ENCODE measurements at regions not wholly inside any gene's neighbourhood (a gene's known extent, or its start where the extent isn't known, plus 50 kb on each side); places are given as distances from the start of the nearest gene placed in this dataset.
A peak's percentile ranks its signal among the peaks of the same experiment; 100 is the strongest.

DNA sequence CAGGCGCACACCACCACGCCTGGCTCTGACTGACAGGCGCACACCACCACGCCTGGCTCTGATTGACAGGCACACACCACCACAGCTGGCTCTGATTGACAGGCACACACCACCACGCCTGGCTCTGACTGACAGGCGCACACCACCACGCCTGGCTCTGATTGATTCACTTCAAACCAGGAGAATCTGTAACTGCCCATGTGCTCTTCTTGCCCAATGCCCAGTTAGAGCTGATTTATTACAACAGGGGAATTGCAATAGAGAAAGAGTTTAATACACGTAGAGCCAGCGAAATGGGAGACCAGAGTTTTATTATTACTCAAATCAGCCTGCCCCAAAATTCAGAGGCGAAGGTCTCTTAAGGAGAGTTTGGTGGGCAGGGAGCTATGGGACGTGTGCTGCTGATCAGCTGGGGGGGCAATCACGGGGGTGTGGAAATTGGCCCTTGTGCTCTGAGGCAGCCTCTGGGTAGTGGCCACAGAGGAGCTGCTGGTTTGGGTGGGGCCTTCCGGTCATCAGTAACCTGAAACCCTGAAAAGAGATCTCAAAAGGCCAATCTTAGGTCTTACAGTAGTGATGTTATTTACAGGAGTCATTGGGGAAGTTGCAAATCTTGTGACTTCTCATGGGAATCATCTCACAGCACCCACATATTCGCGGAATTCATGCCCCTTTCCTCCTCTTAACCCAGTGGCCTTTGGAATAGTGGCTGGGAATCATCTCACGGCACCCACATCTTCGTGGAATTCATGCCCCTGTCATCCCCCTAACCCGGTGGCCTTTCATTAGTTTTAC lies 63.8 kb upstream of the TFRC start (continued):
- no peak for TF ChIP-seq SAFB (IDR thresholded peaks at IDR 0.05; ENCODE audit: borderline replicate concordance, low read depth, low read length)
- TF ChIP-seq, protein P1, sequence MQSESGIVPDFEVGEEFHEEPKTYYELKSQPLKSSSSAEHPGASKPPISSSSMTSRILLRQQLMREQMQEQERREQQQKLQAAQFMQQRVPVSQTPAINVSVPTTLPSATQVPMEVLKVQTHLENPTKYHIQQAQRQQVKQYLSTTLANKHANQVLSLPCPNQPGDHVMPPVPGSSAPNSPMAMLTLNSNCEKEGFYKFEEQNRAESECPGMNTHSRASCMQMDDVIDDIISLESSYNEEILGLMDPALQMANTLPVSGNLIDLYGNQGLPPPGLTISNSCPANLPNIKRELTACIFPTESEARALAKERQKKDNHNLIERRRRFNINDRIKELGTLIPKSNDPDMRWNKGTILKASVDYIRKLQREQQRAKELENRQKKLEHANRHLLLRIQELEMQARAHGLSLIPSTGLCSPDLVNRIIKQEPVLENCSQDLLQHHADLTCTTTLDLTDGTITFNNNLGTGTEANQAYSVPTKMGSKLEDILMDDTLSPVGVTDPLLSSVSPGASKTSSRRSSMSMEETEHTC (IDR thresholded peaks at IDR 0.05): peak; percentile 74
- TF ChIP-seq CXXC5 (CRISPR knock-in tag; IDR thresholded peaks at IDR 0.05): peak; percentile 52
- peak; percentile 63 for TF ChIP-seq POLR2B (IDR thresholded peaks at IDR 0.05; ENCODE audit: low read depth, partially characterized antibody)
- TF ChIP-seq TRIM24 (IDR thresholded peaks at IDR 0.05): peak in 1 of 2 experiments; percentile 57; a peak in 2 of 4 replicates
- no peak for TF ChIP-seq E2F3 (CRISPR knock-in tag; IDR thresholded peaks at IDR 0.05)
- no peak for TF ChIP-seq FIP1L1 (IDR thresholded peaks at IDR 0.05; ENCODE audit: low read depth, low read length, poor library complexity, severe bottlenecking)
- TF ChIP-seq, protein P2, sequence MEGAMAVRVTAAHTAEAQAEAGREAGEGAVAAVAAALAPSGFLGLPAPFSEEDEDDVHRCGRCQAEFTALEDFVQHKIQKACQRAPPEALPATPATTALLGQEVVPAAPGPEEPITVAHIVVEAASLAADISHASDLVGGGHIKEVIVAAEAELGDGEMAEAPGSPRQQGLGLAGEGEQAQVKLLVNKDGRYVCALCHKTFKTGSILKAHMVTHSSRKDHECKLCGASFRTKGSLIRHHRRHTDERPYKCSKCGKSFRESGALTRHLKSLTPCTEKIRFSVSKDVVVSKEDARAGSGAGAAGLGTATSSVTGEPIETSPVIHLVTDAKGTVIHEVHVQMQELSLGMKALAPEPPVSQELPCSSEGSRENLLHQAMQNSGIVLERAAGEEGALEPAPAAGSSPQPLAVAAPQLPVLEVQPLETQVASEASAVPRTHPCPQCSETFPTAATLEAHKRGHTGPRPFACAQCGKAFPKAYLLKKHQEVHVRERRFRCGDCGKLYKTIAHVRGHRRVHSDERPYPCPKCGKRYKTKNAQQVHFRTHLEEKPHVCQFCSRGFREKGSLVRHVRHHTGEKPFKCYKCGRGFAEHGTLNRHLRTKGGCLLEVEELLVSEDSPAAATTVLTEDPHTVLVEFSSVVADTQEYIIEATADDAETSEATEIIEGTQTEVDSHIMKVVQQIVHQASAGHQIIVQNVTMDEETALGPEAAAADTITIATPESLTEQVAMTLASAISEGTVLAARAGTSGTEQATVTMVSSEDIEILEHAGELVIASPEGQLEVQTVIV (CRISPR knock-in tag; IDR thresholded peaks at IDR 0.05; ENCODE audit: borderline replicate concordance): no peak
- TF ChIP-seq ETV1 (tag; conservative IDR thresholded peaks at IDR 0.05; ENCODE audit: low read depth): peak; percentile 78
- TF ChIP-seq ARID1B (IDR thresholded peaks at IDR 0.05): peak; percentile 60
- no peak for TF ChIP-seq TBL1XR1 (IDR thresholded peaks at IDR 0.05; ENCODE audit: low read length in 2 of 2)
- no peak for TF ChIP-seq SAFB2 (IDR thresholded peaks at IDR 0.05; ENCODE audit: borderline replicate concordance, low read depth, low read length, severe bottlenecking)
- no peak for TF ChIP-seq SREBF2 (CRISPR knock-in tag; IDR thresholded peaks at IDR 0.05)
- TF ChIP-seq KLF1 (tag; IDR thresholded peaks at IDR 0.05): peak; percentile 86
- no peak for TF ChIP-seq MCM3 (IDR thresholded peaks at IDR 0.05)
- TF ChIP-seq LEF1 (IDR thresholded peaks at IDR 0.05): peak; percentile 73
- peak; percentile 37 for TF ChIP-seq TAF9B (IDR thresholded peaks at IDR 0.05; ENCODE audit: partially characterized antibody)
- TF ChIP-seq DPF2 (IDR thresholded peaks at IDR 0.05): peak; percentile 62; the same call in 1 of the 2 replicates
- TF ChIP-seq, protein P3, sequence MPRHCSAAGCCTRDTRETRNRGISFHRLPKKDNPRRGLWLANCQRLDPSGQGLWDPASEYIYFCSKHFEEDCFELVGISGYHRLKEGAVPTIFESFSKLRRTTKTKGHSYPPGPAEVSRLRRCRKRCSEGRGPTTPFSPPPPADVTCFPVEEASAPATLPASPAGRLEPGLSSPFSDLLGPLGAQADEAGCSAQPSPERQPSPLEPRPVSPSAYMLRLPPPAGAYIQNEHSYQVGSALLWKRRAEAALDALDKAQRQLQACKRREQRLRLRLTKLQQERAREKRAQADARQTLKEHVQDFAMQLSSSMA (CRISPR knock-in tag; IDR thresholded peaks at IDR 0.05): no peak
- TF ChIP-seq ATF7 (IDR thresholded peaks at IDR 0.05): peak; percentile 76
- TF ChIP-seq OTX1 (CRISPR knock-in tag; IDR thresholded peaks at IDR 0.05): no peak
- no peak for TF ChIP-seq RFX1 (IDR thresholded peaks at IDR 0.05)
- TF ChIP-seq, protein P4, sequence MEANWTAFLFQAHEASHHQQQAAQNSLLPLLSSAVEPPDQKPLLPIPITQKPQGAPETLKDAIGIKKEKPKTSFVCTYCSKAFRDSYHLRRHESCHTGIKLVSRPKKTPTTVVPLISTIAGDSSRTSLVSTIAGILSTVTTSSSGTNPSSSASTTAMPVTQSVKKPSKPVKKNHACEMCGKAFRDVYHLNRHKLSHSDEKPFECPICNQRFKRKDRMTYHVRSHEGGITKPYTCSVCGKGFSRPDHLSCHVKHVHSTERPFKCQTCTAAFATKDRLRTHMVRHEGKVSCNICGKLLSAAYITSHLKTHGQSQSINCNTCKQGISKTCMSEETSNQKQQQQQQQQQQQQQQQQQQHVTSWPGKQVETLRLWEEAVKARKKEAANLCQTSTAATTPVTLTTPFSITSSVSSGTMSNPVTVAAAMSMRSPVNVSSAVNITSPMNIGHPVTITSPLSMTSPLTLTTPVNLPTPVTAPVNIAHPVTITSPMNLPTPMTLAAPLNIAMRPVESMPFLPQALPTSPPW (CRISPR knock-in tag; IDR thresholded peaks at IDR 0.05): peak; percentile 26; the same call in 1 of the 2 replicates
- 0 out of 2 replicates have a peak, but pooled peaks have one; percentile 30 for TF ChIP-seq SUPT5H (IDR thresholded peaks at IDR 0.05)
- TF ChIP-seq MEF2A (IDR thresholded peaks at IDR 0.05; ENCODE audit: control insufficient read depth, low read depth, low read length): no peak

Measured in K562 (cell line).